AG04450 (cell line): ENCODE measurements at regions not wholly inside any gene's neighbourhood (a gene's known extent, or its start where the extent isn't known, plus 50 kb on each side); places are given as distances from the start of the nearest gene placed in this dataset.

Experiments
- CTCF ChIA-PET: fragments of 300-600, 350-600 bp; formaldehyde crosslinking; extraction: SDS; loops from one replicate; lab custom pipeline; 2022; ENCODE audit warnings: antibody characterized with exemption, inconsistent platforms; lab: Charles Lee
- POLR2A ChIA-PET: fragments of 350-600 bp; formaldehyde crosslinking; extraction: SDS; loops from one replicate; lab custom pipeline; 2021; ENCODE audit warnings: antibody characterized with exemption, inconsistent platforms; lab: Yijun Ruan, JAX
- DNase-seq: peaks from one replicate; pipeline ENCODE4 v3.0.0-alpha.2; 2011; ENCODE audit warnings: low read depth, low spot score
- H3K27ac ChIP-seq: one replicate; pipeline ENCODE4 v1.5.1; 2012; ENCODE audit warnings: low read depth, low read length, control low read depth
- H3K27me3 ChIP-seq: one replicate; pipeline ENCODE4 v1.6.0; 2012; ENCODE audit warnings: low read length; ENCODE audit not compliant: control insufficient read depth, insufficient read depth
- H3K4me3 ChIP-seq: 2 replicates; pipeline ENCODE4 v1.5.1; 2011; ENCODE audit warnings: mild to moderate bottlenecking, low read depth, low read length, control low read depth
- H3K9me3 ChIP-seq: 2 replicates; pipeline ENCODE4 v1.5.1; 2012; ENCODE audit warnings: low read length; ENCODE audit not compliant: control insufficient read depth, insufficient read depth
- CTCF ChIP-seq: IDR thresholded peaks from 2 replicates; pipeline ENCODE4 v1.5.1; 2011; ENCODE audit warnings: low read depth, low read length, control low read depth, inconsistent platforms

- no peak for TF ChIP-seq CTCF
- Histone ChIP-seq H3K4me3 (no peak overlapping the region), H3K27me3 (no peaks in the 10 kb centered on the region), H3K27ac (no peak overlapping the region), H3K9me3 (no peaks in the 10 kb centered on the region)
- ChIA-PET POLR2A (no interaction called here), CTCF (no interaction called here)
- DNase-seq = no peak
These were observed 208.9 kb upstream of the SLC10A2 start for GRCh38 chr13:103275081-103275480.

- H3K9me3 ChIP-seq = no peaks in the 10 kb centered on the region
- H3K27ac ChIP-seq = no peak overlapping the region
- DNase-seq = no peak
- H3K27me3 ChIP-seq = no peaks in the 10 kb centered on the region
- H3K4me3 ChIP-seq = no peak overlapping the region
- TF ChIP-seq CTCF = no peak
- POLR2A ChIA-PET = no interaction called here
- CTCF ChIA-PET = no interaction called here
These were observed 207.6 kb upstream of the SLC10A2 start for GRCh38 chr13:103273825-103274224.

- Histone ChIP-seq H3K27ac (no peak overlapping the region), H3K4me3 (no peak overlapping the region), H3K9me3 (no peaks in the 10 kb centered on the region), H3K27me3 (no peaks in the 10 kb centered on the region)
- DNase-seq = no peak
- POLR2A ChIA-PET = no interaction called here
- no peak for TF ChIP-seq CTCF
- CTCF ChIA-PET = no interaction called here
These were observed 206.6 kb upstream of the SLC10A2 start for GRCh38 chr13:103272770-103273169.

- Histone ChIP-seq H3K4me3 (no peak overlapping the region), H3K27ac (no peak overlapping the region), H3K27me3 (no peaks in the 10 kb centered on the region), H3K9me3 (peaks cover 2% of the 10 kb centered on the region; the same call in 1 of the 2 replicates)
- no peak for TF ChIP-seq CTCF
- CTCF ChIA-PET = no interaction called here
- POLR2A ChIA-PET = no interaction called here
- no peak for DNase-seq
These were observed 197.2 kb upstream of the SLC10A2 start for GRCh38 chr13:103263448-103263847.

- no peak for DNase-seq
- peaks cover 13% of the 10 kb centered on the region for H3K9me3 ChIP-seq
- H3K27ac ChIP-seq = no peak overlapping the region
- POLR2A ChIA-PET = no interaction called here
- no peaks in the 10 kb centered on the region for H3K27me3 ChIP-seq
- CTCF ChIA-PET = no interaction called here
- no peak overlapping the region for H3K4me3 ChIP-seq
- no peak for TF ChIP-seq CTCF
These were observed 189.5 kb upstream of the SLC10A2 start for GRCh38 chr13:103255587-103256301.
